HS-27A (cell line): ENCODE measurements at regions not wholly inside any gene's neighbourhood (a gene's known extent, or its start where the extent isn't known, plus 50 kb on each side); places are given as distances from the start of the nearest gene placed in this dataset.
"Not testable (repeated sequence)": the region's sequence is repeated elsewhere in the genome, so short reads cannot be mapped to it uniquely, and the experiment has no call there.

ENCODE experiments used
- DNase-seq: peaks from one replicate; pipeline ENCODE4 v3.0.0-alpha.2; 2012; ENCODE audit warnings: low read depth, missing footprints

DNA sequence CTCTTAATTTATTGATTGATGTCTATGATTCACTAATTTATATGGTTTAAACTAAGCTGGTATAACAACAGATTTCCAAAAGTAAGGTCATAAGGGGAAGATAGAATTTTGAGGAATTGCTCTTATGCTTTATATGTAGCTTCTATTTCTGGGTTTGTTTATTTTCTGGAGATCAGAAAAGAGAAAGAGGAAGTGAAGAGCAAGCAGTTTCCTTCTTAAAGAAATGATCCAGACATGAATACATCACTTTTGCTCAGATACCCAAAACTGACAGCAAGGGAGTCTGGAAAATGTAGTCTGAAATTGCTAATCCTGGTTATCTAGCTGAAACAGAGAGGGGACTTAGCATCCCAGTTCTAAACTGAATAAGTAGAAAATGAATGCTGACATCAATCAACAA, 912.5 kb upstream of the CRIM1 start:
- DNase-seq, result no peak

DNA sequence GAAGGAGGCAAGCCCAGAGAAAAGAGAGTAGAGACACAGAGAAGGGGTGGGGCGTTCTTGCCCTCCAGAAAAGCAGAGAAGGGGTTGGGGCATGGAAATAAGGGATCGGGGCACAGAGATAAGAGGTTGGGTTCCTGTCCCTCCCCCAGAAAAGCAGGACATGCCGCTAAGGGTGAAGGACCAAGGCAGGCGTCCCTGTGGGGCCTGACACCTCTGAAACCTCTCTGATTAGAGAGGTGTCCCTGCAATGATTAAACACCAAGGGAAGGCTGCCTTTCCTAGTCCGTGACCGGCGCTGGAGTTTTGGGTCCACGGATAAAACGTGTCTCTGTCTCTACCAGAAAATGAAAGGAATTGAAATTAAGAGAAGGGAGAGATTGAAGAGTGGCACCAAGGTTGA, 914.0 kb upstream of the CRIM1 start:
- not testable (repeated sequence) for DNase-seq

DNA sequence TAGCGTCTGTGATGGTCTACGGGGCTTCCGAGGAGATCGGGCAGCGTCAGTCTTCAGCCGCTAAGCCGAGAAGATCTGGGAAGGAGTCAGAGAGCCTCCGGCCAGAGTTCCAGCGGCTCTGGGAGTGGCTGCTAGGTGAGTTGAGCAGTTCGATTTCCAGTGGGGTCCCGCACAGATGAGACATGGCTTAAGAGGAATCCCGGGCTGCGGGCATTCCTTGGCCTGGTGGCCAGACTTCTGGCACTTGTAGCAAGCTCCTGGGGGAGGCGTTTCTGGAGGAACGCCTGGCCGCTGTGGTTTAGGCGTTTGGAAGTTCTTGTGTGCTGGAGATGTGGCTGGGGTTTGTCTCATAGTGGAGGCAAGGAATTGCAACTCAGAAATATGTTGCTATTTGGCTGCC, 915.3 kb upstream of the CRIM1 start:
- DNase-seq, result not testable (repeated sequence)

DNA sequence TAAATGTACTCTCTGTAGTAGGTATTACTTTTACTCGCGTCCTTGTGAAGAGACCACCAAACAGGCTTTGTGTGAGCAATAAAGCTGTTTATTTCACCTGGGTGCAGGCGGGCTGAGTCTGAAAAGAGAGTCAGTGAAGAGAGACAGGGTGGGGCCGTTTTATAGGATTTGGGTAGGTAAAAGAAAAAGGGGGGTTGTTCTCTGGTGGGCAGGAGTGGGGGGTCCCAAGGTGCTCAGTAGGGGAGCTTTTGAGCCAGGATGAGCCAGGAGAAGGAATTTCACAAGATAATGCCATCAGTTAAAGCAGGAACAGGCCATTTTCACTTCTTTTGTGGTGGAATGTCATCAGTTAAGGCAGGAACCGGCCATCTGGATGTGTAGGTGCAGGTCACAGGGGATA, 918.7 kb upstream of the CRIM1 start:
- not testable (repeated sequence) for DNase-seq

DNA sequence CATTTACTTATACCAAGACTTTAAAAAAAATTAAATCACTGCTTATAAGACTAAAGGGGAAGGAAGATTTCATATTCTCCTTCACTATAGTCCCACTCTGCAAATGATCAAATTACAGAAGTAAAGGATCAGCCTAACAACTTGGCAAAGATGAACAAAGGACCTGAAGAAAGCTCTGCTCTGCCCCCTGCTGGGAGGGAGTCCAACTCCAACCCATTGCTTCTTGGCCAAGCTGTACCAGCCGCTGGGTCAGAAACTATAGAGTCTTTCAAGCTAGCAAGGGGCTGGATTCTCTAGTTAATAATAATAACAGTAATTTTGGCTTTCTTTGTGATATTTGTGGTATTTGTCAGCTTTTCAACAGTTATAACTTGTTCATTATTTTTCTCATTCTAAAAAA, 927.0 kb upstream of the CRIM1 start:
- no peak for DNase-seq

DNA sequence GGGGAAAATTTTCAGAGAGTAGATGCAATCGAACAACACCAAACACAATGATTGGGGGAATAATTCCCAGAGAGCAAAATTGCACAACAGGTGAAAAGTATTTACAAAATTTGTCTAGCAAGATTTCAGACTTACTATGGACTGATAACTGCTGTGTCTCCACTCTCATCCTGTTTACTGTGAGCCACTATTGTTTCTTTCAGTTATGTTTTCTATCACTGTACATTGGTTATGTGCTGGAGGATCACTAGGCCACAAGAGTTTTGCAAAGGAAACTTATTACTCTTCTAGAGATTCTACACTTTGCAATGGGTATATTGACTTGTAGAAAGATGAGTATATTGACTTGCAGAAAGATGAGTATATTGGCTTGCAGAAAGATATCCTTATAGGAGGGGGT, 934.1 kb upstream of the CRIM1 start:
- DNase-seq, result no peak

DNA sequence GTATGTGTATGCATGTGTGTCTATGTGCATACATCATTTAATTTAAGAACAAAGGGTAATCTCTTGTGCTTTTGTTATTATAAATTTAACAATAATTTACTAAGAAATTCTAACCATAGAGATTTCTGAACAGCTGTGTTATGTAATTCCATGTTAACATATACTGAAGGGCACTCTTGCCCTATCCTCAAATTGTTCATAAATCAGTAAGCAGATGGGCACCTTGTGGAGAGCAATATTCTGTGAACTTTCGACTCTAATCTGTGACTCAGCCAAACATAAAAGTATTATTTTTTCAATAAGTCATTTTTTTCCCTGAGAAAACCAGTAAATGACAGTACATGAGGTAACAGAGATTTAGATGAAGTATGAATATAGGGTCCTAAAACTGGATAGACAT, 938.3 kb upstream of the CRIM1 start:
- no peak for DNase-seq

DNA sequence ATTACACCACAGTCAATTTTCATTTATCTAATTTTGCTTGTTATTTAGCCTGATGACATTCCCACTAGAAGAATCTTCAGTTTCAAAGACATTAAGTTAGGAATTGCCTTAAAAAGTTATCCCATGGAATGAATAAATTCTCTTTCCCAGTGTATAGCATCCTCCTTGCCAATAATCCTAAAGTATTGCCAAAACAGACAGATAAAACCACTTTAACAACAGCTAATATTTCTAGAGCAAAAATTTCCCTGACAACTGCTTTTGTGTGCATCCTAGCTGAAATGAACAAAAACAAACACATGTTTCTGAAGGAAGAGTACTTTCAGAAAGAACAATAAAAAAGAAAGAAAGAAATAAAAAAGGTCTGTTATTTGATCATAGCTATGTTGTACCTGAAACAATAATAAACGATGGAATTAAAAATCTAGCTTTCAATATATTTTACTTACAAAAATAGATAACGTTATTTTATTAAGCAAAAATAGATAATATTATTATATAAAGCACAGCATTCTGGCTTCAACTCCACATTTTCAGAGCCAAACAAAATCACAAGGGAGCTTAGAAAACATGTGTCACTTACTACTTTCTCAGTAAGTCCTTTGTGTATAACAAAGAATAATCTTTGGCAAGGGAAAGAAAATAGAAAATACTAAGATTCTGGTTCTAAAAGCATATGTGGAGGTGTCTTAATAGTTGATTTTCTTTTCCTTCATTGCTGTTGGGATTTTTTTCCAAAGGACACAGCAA, 939.0 kb upstream of the CRIM1 start:
- DNase-seq, result no peak

DNA sequence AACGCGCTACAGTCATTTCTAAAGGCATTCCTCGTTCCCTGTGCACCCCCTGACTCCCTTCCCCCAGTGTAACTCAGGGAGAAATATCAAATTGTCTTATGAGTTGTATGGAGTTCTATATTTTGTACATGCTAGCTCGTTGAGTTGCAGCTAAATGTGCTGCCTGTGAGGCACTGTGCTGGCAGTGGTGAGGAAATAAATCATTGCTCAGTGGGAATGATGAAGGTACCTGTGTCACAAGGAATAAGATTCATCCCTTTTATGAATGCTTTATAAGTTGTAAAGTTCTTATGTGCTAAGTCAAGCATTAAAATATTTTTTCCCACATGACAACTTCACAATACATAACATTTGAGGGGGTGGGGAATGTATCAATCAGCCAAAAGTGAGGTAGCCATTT, 939.6 kb upstream of the CRIM1 start:
- no peak for DNase-seq

DNA sequence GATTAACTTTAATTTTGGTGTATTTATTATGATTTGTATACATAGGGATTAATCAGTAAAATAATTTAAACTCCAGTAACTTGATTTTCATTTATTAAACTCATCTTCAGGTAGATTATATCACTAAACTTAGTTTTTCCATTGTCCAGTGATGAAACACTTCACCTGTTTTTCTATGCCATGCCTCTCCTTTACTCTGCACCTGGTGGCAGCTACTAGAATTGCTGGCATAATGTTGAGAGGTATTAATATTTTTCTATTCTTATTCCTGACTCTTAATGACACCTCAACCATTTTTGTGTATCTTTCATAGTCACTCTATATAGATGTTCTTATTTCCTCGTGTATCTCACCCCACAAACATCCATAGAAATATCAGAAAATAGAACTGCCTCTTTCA, 940.3 kb upstream of the CRIM1 start:
- DNase-seq, result no peak

DNA sequence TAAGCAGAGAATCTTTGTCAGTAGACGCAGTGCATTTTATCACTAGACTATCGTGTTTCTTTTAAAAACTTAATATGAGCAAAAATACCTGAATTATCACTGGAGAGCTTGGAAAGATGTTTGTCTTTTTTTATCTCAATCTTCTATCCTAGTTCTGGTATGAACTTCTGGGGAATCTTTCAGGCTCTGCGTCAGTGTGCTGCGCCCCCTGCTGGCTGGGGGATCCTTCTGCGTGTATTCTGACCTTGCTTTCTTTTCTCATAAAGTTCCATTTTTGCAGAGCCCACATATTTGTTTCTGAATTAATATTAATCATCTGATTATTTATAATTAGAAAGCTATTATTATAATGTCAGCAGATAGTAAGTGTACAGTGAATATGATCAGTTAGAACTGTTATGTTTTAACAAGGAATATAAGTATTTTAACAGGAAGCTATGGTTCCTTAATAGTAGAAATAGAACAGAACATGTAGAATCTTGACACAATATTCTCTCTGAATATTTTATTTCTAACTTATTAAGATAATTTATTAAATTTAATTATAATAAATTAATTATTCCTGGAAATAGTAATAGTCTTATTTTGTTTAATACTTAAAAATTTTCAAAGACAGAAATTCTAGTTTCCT, 945.0 kb upstream of the CRIM1 start:
- DNase-seq, result no peak

DNA sequence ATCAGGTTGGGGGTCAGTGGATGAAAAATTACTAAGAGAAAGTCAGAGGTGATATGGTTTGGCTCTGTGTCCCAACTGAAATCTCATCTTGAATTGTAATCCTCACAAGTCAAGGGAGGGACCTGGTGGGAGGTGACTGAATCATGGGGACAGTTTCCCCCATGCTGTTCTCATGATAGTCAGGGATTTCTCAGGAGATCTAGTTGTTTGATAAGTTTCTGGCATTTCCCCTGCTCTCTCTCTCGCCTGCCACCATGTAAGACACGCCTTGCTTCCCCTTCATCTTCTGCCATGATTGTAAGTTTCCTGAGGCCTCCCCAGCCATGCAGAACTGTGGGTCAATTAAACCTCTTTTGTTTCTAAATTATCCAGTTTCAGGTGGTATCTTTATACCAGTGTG, 945.8 kb upstream of the CRIM1 start:
- DNase-seq, result no peak

DNA sequence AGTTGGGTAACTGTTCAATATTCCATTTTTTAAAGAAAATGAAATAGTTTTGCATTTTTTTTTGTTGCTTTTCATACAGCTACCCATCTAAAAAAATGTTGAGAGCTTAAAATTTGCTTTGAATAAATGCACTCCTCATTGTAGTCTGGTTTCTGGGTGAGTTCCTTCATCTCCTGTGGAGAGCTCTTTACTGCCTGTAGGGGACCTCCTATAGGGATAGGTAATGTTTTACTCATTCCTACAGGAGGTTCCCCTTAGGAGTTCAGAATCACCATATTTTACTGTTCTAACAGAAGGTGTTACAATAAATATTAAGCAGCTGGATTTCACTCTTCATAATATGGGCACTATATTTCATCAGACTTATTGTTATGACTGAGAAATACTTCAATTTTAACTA, 947.3 kb upstream of the CRIM1 start:
- no peak for DNase-seq

DNA sequence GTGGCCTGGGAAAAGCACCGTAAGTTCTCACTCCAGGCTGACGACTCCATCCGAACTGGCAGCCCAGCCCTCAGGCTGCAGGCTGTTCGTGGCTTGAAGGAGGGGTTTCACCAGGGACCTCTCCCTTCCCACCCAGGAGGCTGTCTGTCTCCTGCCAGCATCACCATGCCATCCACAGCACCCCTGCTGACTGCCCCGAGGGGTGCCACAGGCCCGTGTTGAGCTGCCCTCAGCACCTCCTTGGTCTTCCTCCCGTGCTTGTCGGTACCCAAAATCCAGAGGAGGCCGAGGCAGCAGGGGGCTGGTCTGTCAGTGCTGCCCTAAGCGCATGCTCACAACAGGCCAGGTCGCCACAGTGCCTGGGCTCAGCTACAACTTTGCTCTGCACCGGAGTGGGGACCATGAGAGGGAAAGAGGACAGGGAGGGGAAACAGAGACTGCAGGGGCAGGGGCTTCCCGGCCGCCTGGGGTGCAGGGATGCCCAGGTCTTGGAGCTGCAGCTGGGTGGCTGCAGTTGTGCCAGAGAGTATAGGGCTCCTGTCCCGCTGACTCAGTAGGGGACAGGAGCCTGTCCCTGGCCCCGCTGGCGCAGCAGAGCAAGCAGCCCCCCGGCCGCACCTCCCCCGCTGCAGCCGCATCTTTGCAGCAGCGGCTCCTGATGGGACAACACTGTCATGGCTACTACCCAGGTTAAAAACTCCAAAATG, 963.7 kb upstream of the CRIM1 start:
- no peak for DNase-seq

DNA sequence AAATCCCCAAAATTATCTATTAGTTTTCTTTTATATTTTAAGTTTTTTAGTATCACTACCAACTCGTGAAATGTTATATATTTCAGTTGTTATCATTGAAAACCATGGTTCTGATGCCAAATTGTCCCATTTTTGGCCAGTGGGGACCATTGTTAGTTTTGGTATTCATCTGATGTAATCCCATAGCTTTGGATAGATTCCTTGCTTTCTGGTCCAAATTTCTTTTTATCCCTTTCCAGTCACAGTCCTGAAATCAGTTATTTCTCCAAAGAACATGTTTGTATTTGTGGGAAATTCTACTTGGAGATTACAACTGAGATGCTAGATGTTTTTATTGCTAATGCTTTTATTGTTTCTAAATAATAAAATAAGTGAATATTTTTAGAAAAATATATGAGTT, 976.8 kb upstream of the CRIM1 start:
- no peak for DNase-seq

DNA sequence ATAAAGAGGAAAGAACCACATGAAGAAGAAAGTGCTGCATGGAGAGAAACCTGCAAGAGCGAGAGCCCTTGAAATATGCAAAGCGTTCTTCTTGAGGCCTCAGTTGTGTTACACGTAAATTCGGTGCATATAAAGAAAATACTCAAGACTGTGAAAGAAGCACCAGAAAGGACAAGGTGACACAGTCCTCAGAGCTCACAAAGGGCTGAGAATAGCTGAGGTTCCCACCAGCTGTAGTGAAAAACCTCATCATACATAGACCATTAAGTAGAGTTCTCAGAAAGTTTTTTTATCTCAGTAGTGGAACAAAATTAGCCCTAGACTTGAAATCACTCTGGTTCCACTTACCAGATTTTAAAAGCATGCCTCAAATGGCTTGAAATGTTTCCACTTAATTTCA, 980.7 kb upstream of the CRIM1 start:
- DNase-seq, result no peak

DNA sequence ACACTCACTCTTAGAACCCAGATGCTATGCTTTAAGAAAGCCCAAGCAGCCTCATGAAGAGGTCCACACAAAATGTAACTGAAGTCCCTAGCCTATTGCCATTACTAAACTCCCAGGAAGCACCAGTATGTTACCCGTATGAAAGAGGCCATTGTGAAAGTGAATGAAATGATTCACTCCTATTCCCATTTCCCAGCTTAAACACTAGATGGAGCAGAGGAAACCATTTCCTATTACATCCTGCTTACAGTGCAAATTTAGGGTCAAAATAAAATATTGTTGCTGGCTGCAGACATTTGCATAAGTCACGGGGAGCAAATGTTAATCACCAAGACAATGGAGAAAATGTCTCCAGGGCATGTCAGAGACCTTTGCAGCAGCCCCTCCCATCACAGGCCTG, 989.7 kb upstream of the CRIM1 start:
- DNase-seq, result no peak

DNA sequence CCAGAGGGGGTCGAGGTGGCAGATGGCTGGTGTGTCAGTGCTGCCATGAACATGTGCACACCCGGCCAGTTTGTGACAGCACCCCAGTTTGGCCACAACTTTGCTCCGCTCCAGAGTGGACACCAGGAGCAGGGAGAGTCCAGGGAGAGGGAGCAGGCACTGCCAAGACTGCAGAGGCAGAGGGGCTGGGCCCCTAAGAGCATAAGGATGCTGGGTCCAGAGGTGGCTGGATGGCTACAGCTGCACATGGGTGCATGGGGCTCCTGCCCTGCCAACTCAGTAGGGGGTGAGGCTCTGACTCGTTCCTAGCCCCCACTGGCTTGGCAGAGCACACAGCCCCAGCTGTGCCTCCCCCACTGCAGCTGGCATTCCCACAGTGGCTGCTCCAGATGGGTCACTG, 999.2 kb upstream of the CRIM1 start:
- no peak for DNase-seq

DNA sequence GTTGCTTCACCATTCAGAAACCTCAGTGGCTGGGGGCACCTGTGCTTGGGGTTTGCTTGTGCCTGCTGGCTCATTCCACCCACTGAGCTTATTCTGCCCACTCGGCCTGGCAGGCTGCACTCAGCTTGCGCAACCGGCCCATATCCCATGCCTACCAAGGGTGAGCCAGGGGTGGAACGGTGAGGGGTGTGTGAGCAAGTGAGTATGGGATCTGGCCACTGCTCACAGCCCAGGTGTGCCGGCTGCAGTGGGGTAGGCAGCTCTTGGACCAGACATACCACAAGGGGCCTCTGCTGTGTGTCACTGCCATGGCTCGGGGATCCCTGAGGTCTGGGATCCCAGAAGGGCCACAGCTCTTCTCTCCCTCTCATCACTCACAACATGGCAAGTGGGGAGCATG, 1000.5 kb upstream of the CRIM1 start:
- DNase-seq, result no peak

DNA sequence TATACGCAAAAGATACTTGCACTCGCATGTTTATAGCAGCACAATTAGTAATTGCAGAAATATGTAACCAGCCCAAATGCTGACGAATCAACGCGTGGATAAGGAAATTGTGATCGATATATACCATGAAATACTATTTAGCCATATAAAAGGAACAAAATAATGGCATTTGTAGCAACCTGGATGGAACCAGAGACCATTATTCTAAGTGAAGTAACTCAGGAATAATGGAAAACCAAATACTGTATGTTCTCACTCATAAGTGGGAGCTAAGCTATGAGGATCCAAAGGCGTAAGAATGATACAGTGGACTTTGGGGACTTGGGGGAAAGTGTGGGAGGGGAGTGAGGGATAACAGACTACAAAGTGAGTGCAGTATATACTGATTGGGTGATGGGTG, 1008.0 kb upstream of the CRIM1 start:
- DNase-seq, result no peak

DNA sequence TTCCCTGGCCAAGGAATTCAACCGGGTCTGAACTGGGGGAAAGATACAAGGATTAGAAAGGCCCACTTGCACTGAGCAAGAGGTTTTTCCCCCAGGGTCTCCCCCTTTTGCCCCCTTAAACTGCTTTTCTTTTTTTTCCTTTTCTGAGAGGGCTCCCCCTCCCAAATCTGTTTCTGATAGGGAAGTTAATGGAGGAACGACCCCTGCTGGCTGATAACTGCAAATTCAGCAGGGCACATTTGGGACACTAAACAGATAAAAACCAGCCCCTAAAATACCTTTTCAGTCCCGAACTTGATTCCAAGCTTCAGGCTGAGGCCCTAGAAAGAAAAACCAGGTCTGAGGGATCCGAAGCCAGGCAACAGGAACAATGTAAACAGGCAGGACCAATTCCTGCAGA, 1012.4 kb upstream of the CRIM1 start:
- DNase-seq, result no peak

DNA sequence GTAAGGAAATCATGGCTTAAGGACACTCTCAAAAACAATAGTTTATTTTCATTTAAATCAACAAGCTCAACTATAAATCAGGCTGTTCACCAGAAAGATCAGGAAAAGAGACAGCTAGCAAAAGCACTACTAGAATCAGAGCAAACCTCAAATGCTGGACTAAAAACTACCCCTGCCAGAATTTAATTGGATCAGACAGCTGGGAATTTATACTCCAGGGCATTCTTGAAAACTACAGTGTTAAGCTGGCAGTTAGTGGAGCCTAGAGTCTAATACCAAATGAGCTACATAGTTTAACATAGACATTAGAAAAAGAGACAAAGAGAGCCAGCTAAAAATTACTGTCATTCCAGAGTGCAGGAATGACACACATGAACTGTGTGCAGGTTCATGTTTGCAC, 1016.4 kb upstream of the CRIM1 start:
- no peak for DNase-seq

DNA sequence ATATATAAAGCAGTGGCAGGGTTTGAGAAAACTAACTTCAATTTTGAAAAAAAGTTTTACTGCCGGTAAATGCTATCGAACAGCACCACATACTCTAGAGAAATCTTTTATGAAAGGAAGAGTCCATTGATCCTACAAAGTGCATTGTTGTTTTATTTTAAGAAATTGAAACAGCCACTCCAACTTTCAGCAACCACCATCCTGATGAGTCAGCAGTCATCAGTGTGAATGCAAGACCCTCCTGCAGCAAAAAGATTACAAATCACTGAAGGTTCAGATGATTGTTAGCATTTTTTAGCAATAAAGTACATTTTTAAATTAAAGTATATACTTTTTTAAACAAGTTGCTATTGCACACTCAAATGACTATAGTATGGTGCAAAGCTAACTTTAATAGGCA, 1017.7 kb upstream of the CRIM1 start:
- no peak for DNase-seq

DNA sequence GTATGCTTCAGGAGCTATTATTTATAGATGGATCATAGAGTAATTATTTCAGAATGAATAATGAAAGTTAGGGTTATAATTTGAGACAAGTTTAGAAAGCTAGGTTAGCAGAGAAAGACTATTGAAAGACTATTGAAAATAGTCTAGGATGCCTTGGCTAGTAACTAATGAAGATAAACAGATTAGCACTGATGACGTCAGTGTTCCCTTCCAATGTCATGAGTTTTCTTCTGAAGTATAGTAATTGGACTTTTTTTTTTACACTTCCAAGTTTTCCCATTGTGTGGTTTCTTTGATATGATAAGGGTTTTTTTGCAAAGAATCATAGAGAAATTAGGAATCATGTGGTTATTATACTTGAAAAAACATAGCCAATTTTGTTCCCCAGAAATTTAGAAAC, 1041.5 kb upstream of the CRIM1 start:
- DNase-seq, result no peak
